ENCODE measurements at regions not wholly inside any gene's neighbourhood (a gene's known extent, or its start where the extent isn't known, plus 50 kb on each side); places are given as distances from the start of the nearest gene placed in this dataset.

GRCh38 chr17:43334738-43335402, 63.9 kb upstream of the ARL4D start:
- no peak overlapping the region for H3K4me3 ChIP-seq (ENCODE audit: low read depth, low read length)
- POLR2A ChIA-PET = interaction anchor here (1.0 to 1.5 kb wide), 2 partner anchors 26 to 33 kb away, joined by 3 to 6 read pairs; no protein-coding TSS in a partner anchor
- TF ChIP-seq CTCF (IDR thresholded peaks at IDR 0.05; ENCODE audit: insufficient read depth, low read length, missing control alignments) = no peak
- no peak for DNase-seq (ENCODE audit: low read depth, low spot score)
- CTCF ChIA-PET = interaction anchor here (0.7 to 3.9 kb wide), 12 partner anchors 8 to 149 kb away, joined by 3 to 32 read pairs (median 5); partner anchors contain the start of gene DHX8

GRCh38 chr17:43333433-43333943, 65.3 kb upstream of the ARL4D start:
- no peak for DNase-seq (ENCODE audit: low read depth, low spot score)
- TF ChIP-seq CTCF (IDR thresholded peaks at IDR 0.05; ENCODE audit: insufficient read depth, low read length, missing control alignments) = no peak
- ChIA-PET POLR2A (interaction anchor here (1.5 kb wide), 1 partner anchor 34 kb away, joined by 6 read pairs; no protein-coding TSS in a partner anchor), CTCF (interaction anchor here (0.9 to 3.9 kb wide), 9 partner anchors 7 to 34 kb away, joined by 3 to 32 read pairs (median 6); no protein-coding TSS in a partner anchor)
- H3K4me3 ChIP-seq (ENCODE audit: low read depth, low read length) = no peak overlapping the region

- ChIA-PET POLR2A (no interaction called here), CTCF (interaction anchor here (0.6 to 2.7 kb wide), 2 partner anchors 10 to 19 kb away, joined by 3 to 16 read pairs; no protein-coding TSS in a partner anchor)
- no peak for DNase-seq (ENCODE audit: low read depth, low spot score)
- no peak for TF ChIP-seq CTCF (IDR thresholded peaks at IDR 0.05; ENCODE audit: insufficient read depth, low read length, missing control alignments)
- H3K4me3 ChIP-seq (ENCODE audit: low read depth, low read length) = no peak overlapping the region
Observed at GRCh38 chr17:43332230-43332629, 66.6 kb upstream of the ARL4D start.

GRCh38 chr17:43330876-43331639, 67.7 kb upstream of the ARL4D start:
- no peak for DNase-seq (ENCODE audit: low read depth, low spot score)
- ChIA-PET POLR2A (no interaction called here), CTCF (no interaction called here)
- H3K4me3 ChIP-seq (ENCODE audit: low read depth, low read length) = no peak overlapping the region
- TF ChIP-seq CTCF (IDR thresholded peaks at IDR 0.05; ENCODE audit: insufficient read depth, low read length, missing control alignments) = no peak

- no peak overlapping the region for H3K4me3 ChIP-seq (ENCODE audit: low read depth, low read length)
- TF ChIP-seq CTCF (IDR thresholded peaks at IDR 0.05; ENCODE audit: insufficient read depth, low read length, missing control alignments) = no peak
- POLR2A ChIA-PET = no interaction called here
- DNase-seq (ENCODE audit: low read depth, low spot score) = no peak
- CTCF ChIA-PET = interaction anchor here (1.2 to 1.6 kb wide), 2 partner anchors 9 to 15 kb away, joined by 5 to 9 read pairs; no protein-coding TSS in a partner anchor
Observed at GRCh38 chr17:43329183-43329582, 69.6 kb upstream of the ARL4D start.

DNA sequence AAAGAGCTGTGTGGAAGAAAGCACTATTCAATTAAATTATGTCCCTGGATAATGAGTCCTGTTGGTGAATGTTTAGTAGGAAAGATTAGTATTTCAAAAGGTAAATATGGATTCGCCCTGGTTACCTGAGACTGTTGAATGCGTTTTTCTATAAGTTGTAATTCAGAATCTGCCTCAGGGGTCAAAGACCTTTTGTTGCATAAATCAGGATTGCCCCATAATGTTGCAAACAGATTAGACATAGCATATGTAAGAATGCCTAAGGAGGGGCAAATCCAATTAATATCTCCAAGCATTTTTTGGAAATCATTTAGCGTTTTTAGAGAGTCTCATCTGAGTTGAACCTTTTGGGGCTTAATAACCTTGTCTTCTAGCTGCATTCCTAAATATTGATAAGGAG, 70.1 kb upstream of the ARL4D start:
- H3K4me3 ChIP-seq (ENCODE audit: low read depth, low read length) = no peak overlapping the region
- ChIA-PET POLR2A (interaction anchor here (0.9 to 1.0 kb wide), 2 partner anchors 13 to 28 kb away, joined by 3 read pairs; no protein-coding TSS in a partner anchor), CTCF (interaction anchor here (1.2 to 1.7 kb wide), 2 partner anchors 11 to 16 kb away, joined by 5 to 12 read pairs; no protein-coding TSS in a partner anchor)
- DNase-seq (ENCODE audit: low read depth, low spot score) = no peak
- no peak for TF ChIP-seq CTCF (IDR thresholded peaks at IDR 0.05; ENCODE audit: insufficient read depth, low read length, missing control alignments)

Data from AG04449 (cell line).